Nephron (organoid): ENCODE measurements at regions not wholly inside any gene's neighbourhood (a gene's known extent, or its start where the extent isn't known, plus 50 kb on each side); places are given as distances from the start of the nearest gene placed in this dataset.

Source experiments
- H3K27ac Mint-ChIP-seq, 3 experiments: 2 replicates each; pipeline ENCODE4 v1.8.0; 2020; ENCODE audit warnings: mixed read lengths in 3 of 3, mild to moderate bottlenecking in 2 of 3, moderate library complexity in 1 of 3
- H3K27me3 Mint-ChIP-seq: 2 replicates; pipeline ENCODE4 v1.8.0; 2021; ENCODE audit warnings: low read depth, mild to moderate bottlenecking, moderate library complexity, mixed read lengths
- H3K36me3 Mint-ChIP-seq: 2 replicates; pipeline ENCODE4 v1.8.0; 2020; ENCODE audit warnings: low read depth, mixed read lengths
- H3K4me1 Mint-ChIP-seq: 2 replicates; pipeline ENCODE4 v1.8.0; 2020; ENCODE audit warnings: mixed read lengths
- H3K4me3 Mint-ChIP-seq, 3 experiments: 2 replicates each; pipeline ENCODE4 v1.8.0; 2020; ENCODE audit warnings: mild to moderate bottlenecking in 3 of 3, mixed read lengths in 3 of 3, moderate library complexity in 2 of 3
- H3K9me3 Mint-ChIP-seq: 2 replicates; pipeline ENCODE4 v1.8.0; 2020; ENCODE audit warnings: mixed read lengths
- CTCF ChIP-seq, 3 experiments: fragments of 200-600 bp; sonication (generic); IDR thresholded peaks; one replicate each; pipeline ENCODE4 v1.5.0; 2021; ENCODE audit warnings: antibody characterized with exemption in 3 of 3; ENCODE audit not compliant: unreplicated experiment in 3 of 3

GRCh38 chr17:81345228-81346089 lies 49.8 kb upstream of the BAHCC1 start:
- peak; percentile 26 to 51 (median 33) for TF ChIP-seq CTCF (IDR thresholded peaks at IDR 0.05; ENCODE audit: unreplicated experiment in 3 of 3)
- peak overlapping the region; percentile 98 to 99 (median 99) for H3K27ac Mint-ChIP-seq
- no peaks in the 10 kb centered on the region for H3K9me3 Mint-ChIP-seq
- H3K36me3 Mint-ChIP-seq: peaks cover 12% of the 10 kb centered on the region
- H3K27me3 Mint-ChIP-seq: no peaks in the 10 kb centered on the region
- H3K4me3 Mint-ChIP-seq: peak overlapping the region; percentile 90 to 96 (median 94)
- peaks cover 29% of the 10 kb centered on the region for H3K4me1 Mint-ChIP-seq
